GM12891 (cell line): ENCODE measurements at regions not wholly inside any gene's neighbourhood (a gene's known extent, or its start where the extent isn't known, plus 50 kb on each side); places are given as distances from the start of the nearest gene placed in this dataset.

Experiments used
- DNase-seq: peaks from one replicate; pipeline ENCODE4 v3.0.0; 2011; ENCODE audit warnings: low spot score; ENCODE audit not compliant: insufficient read length
- FAIRE-seq: peaks from 2 replicates; lab custom pipeline; 2011; peaks lifted over from hg19 to GRCh38; lab: Jason Lieb, UNC
- PAX5 ChIP-seq: IDR thresholded peaks from 2 replicates; pipeline ENCODE4 v1.6.1; 2011; ENCODE audit warnings: low read length, moderate library complexity, mild to moderate bottlenecking; ENCODE audit not compliant: insufficient read depth, severe bottlenecking
- POLR2A ChIP-seq: IDR thresholded peaks from 2 replicates; pipeline ENCODE4 v1.6.1; 2011; ENCODE audit warnings: low read depth, low read length, control low read depth
- POLR2AphosphoS5 ChIP-seq: IDR thresholded peaks from 2 replicates; pipeline ENCODE4 v1.6.1; 2011; ENCODE audit warnings: low read depth, low read length, control low read depth
- POU2F2 ChIP-seq: IDR thresholded peaks from 2 replicates; pipeline ENCODE4 v1.6.1; 2011; ENCODE audit warnings: low read depth, mild to moderate bottlenecking, control low read depth, low read length, moderate library complexity
- SPI1 ChIP-seq: IDR thresholded peaks from 2 replicates; pipeline ENCODE4 v1.6.1; 2011; ENCODE audit warnings: low read depth, low read length, control low read depth
- TAF1 ChIP-seq: IDR thresholded peaks from 2 replicates; pipeline ENCODE4 v1.6.1; 2011; ENCODE audit warnings: low read depth, low read length, control low read depth

DNA sequence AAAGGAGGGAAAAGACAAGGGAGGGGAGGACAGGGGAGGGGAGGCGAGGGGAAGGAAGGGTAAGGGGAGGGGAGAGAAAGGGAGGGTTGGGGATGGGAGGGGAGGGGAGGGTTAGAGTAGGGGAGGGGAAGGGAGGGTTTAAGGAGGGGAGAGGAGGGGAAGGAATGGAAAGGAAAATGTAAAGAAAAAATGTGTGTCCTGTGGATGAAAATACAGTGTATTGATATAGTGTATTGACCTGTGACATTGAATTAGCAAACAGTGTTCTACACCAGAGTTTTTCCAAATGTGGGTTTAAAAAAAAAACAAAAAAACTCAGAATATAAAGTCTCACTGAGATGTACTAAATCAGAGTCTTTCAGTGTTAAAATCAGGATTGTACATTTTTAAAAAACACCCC lies 1279.8 kb upstream of the ADGRL2 start:
- no peak for FAIRE-seq
- TF ChIP-seq SPI1 (no peak), PAX5 (no peak), POLR2AphosphoS5 (no peak), POU2F2 (no peak), POLR2A (no peak), TAF1 (no peak)
- DNase-seq: no peak

DNA sequence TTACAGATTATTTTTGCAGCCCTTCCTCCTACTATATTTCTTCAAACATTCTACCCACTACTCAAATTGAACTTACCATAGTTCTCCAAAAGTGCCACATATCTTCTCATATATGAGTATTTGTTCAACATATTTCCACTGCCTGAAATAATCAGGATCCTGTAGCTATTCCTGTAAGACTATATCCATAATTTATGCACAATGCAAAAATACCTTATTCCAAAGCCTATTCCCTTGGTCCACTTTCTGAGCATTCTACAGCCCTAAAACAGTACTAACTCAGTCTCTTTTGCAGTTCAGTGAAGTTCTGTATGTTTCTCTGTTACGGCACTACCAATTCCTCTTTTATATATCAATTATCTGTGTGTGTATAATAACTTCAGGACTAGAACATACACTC lies 1283.7 kb upstream of the ADGRL2 start:
- TF ChIP-seq POLR2A: no peak
- FAIRE-seq (no peak), DNase-seq (no peak)

DNA sequence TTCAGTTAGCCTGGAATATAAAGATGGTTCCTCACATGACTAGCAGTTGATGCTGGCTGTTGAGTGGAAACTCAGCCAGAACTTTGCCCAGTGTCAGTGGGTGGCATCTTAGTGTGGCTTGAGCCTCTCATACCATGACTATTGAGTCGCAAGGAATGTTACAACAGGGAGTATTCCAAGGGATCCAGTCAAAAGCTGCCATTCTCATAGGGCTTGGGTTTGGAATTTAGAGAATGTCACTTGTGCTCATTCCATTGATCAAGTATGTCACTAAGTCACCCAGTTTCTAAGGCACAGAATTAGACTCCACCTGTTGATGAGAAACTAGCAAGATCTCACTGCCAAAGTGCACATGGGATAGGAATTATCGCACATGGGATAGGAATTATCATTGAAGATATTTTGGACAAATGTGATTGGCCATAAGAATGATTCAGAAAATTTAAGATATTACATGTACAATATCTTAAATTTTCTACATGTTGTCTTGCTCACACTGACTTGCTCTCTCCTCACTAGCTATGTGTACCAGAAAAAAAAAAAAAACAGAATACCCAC lies 1290.7 kb upstream of the ADGRL2 start:
- no peak for TF ChIP-seq POU2F2
- TF ChIP-seq POLR2AphosphoS5: no peak
- TF ChIP-seq SPI1: no peak
- TF ChIP-seq PAX5: no peak
- no peak for TF ChIP-seq POLR2A
- TF ChIP-seq TAF1: no peak
- DNase-seq (no peak), FAIRE-seq (no peak)

GRCh38 chr1:80506216-80506615 lies 1294.5 kb upstream of the ADGRL2 start:
- FAIRE-seq: no peak
- TF ChIP-seq SPI1 (no peak), POU2F2 (no peak), POLR2A (no peak), PAX5 (no peak), TAF1 (no peak), POLR2AphosphoS5 (no peak)

DNA sequence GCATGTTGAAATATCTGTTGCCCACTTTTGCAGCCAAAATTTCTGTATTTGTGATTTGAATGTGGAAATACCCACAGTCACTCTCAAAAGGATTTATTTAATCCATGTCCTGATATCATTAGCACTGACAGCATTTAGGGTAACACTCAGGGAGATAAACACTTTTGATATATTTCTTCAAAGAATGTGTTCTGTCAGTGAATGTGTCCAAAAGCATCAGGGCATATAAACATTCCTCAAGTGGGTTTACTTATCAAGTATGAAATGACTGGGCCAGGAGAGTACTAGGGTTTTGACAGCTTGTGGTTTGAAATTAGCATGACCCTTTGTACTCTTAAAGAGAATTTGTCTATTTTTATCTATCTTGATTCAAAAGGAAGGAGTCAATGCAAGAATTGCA lies 1302.1 kb upstream of the ADGRL2 start:
- FAIRE-seq (no peak), DNase-seq (no peak)
- TF ChIP-seq POLR2A: no peak
- TF ChIP-seq TAF1: no peak
- no peak for TF ChIP-seq PAX5
- TF ChIP-seq POU2F2: no peak

More at GRCh38 chr1:80506216-80506615, 1294.5 kb upstream of the ADGRL2 start:
- DNase-seq: no peak

DNA sequence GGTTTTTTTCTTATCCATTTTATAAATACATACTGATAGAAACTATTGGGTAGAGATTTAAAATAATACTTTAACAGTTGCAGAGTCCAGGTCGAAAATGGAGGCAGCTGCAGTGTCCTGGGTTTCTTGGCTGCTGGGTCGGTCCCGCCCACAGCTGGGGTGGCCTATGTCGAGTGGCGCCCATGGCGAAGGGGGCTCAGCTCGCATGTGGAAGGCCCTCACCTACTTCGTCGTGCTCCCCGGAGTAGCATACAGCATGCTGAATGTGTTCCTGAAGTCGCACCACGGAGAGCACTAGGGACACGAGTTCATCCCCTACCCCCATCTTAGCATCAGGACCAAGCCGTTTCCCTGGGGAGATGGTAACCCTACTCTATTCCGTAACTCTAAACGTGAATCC lies 1304.9 kb upstream of the ADGRL2 start:
- TF ChIP-seq TAF1: no peak
- no peak for TF ChIP-seq SPI1
- no peak for TF ChIP-seq POU2F2
- TF ChIP-seq POLR2A: no peak
- no peak for TF ChIP-seq POLR2AphosphoS5
- DNase-seq (no peak), FAIRE-seq (no peak)

- DNase-seq (no peak), FAIRE-seq (no peak)
- TF ChIP-seq POU2F2 (no peak), POLR2A (no peak), SPI1 (no peak), POLR2AphosphoS5 (no peak)
Observed at GRCh38 chr1:80472145-80472544, 1328.6 kb upstream of the ADGRL2 start.

DNA sequence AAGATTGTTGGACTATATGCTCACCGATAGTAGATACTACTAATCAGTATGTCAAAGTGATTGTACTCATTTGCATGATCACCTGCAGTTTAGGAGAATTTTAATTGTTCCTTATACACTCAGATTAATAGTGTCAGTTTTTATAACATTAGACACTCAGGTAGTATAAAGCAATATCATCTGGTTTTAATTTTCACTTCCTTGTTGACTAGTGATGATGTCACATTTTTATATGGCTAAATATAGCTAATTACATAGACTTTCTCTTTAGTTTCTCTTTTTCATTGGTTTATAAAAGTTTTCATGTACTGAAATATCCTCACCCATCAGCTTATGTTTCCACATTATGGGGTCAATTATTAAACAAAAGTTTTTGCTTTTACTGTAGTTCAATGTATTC lies 1332.4 kb upstream of the ADGRL2 start:
- DNase-seq: no peak
- TF ChIP-seq POU2F2: no peak
- no peak for TF ChIP-seq POLR2AphosphoS5
- TF ChIP-seq SPI1: no peak
- TF ChIP-seq PAX5: no peak
- TF ChIP-seq TAF1: no peak
- no peak for TF ChIP-seq POLR2A
- no peak for FAIRE-seq

- no peak for FAIRE-seq
- DNase-seq: no peak
Observed at GRCh38 chr1:80462006-80462405, 1338.7 kb upstream of the ADGRL2 start.

DNA sequence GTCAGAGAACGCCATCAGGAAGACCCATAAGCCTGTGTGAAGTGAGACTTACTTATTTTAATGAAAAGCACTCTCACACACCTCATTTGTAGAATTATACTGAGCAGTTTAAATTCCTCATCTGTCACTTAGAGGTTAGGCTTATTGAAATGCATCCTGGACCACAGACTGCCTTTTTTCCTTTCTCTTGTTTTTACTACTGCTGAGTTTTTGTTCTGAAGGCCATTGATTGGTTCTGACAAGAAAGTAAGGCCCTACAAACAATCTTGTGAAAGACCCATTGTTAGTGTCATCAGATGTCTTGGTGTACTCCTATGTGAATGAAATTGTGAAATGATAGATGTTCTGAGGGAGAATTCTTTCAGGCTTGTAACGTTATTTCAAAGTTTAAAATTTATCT lies 1343.3 kb upstream of the ADGRL2 start:
- TF ChIP-seq PAX5: no peak
- TF ChIP-seq POU2F2: no peak
- no peak for TF ChIP-seq POLR2AphosphoS5
- no peak for TF ChIP-seq SPI1
- no peak for TF ChIP-seq TAF1
- TF ChIP-seq POLR2A: no peak
- DNase-seq (no peak), FAIRE-seq (no peak)

More at GRCh38 chr1:80462006-80462405, 1338.7 kb upstream of the ADGRL2 start:
- TF ChIP-seq PAX5 (no peak), POLR2A (no peak), POU2F2 (no peak), SPI1 (no peak), POLR2AphosphoS5 (no peak), TAF1 (no peak)

DNA sequence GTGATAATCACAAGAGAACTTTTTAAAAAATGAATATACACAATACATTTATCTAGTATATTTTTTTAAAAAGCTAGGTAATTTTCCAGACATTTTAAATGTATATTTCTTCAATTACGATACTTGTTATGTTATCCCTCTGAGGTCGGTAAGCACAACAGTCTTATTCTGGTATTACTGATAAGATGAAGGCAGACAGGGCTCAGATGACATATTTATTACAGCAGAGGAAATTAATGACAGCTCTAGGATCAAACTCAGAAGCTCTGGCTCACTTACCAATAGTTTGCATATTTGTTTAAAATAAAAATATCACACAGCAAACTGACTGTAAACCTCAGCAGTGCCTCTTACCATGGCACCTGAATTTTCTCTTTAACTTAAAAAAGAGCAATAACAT lies 1347.0 kb upstream of the ADGRL2 start:
- FAIRE-seq: no peak
- no peak for DNase-seq
- TF ChIP-seq POLR2AphosphoS5 (no peak), POLR2A (no peak), POU2F2 (no peak)
